ENCODE measurements at regions not wholly inside any gene's neighbourhood (a gene's known extent, or its start where the extent isn't known, plus 50 kb on each side); places are given as distances from the start of the nearest gene placed in this dataset.

- TF ChIP-seq, protein P1, sequence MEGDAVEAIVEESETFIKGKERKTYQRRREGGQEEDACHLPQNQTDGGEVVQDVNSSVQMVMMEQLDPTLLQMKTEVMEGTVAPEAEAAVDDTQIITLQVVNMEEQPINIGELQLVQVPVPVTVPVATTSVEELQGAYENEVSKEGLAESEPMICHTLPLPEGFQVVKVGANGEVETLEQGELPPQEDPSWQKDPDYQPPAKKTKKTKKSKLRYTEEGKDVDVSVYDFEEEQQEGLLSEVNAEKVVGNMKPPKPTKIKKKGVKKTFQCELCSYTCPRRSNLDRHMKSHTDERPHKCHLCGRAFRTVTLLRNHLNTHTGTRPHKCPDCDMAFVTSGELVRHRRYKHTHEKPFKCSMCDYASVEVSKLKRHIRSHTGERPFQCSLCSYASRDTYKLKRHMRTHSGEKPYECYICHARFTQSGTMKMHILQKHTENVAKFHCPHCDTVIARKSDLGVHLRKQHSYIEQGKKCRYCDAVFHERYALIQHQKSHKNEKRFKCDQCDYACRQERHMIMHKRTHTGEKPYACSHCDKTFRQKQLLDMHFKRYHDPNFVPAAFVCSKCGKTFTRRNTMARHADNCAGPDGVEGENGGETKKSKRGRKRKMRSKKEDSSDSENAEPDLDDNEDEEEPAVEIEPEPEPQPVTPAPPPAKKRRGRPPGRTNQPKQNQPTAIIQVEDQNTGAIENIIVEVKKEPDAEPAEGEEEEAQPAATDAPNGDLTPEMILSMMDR (conservative IDR thresholded peaks at IDR 0.05): no peak
- no peak for TF ChIP-seq ZFX (IDR thresholded peaks at IDR 0.05)
Observed at GRCh38 chr10:83178526-83178925, 960.8 kb upstream of the GHITM start.

Data from C4-2B (cell line).